ENCODE measurements at regions not wholly inside any gene's neighbourhood (a gene's known extent, or its start where the extent isn't known, plus 50 kb on each side); places are given as distances from the start of the nearest gene placed in this dataset.
"Not testable (repeated sequence)": the region's sequence is repeated elsewhere in the genome, so short reads cannot be mapped to it uniquely, and the experiment has no call there.

DNA sequence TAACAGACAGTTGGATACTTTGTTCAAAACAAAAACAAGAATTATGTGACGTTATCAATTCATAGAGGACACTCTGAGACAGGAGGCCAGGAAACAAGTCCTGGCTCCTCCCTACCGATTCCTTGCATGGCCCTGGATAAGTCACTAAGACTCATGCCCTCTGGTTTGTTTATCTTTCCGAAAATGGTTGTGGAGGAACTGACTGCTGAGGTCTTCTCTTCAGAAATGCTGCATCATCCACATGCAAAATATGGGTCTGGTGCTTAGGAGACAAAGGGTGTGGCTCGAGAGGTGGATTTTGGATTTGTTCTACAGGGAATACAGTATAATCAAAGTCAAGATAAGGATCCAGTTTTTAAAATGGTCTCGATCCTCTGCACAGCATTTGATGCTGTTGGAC, 130.9 kb downstream of the RELL1 start:
- no peak for DNase-seq (ENCODE audit: extremely low spot score)
- CTCF ChIA-PET, result no interaction called here
- POLR2A ChIA-PET, result no interaction called here
- TF ChIP-seq L3MBTL2 (conservative IDR thresholded peaks at IDR 0.05), result no peak
- TF ChIP-seq, protein P1, sequence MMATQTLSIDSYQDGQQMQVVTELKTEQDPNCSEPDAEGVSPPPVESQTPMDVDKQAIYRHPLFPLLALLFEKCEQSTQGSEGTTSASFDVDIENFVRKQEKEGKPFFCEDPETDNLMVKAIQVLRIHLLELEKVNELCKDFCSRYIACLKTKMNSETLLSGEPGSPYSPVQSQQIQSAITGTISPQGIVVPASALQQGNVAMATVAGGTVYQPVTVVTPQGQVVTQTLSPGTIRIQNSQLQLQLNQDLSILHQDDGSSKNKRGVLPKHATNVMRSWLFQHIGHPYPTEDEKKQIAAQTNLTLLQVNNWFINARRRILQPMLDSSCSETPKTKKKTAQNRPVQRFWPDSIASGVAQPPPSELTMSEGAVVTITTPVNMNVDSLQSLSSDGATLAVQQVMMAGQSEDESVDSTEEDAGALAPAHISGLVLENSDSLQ (IDR thresholded peaks at IDR 0.05), result no peak

DNA sequence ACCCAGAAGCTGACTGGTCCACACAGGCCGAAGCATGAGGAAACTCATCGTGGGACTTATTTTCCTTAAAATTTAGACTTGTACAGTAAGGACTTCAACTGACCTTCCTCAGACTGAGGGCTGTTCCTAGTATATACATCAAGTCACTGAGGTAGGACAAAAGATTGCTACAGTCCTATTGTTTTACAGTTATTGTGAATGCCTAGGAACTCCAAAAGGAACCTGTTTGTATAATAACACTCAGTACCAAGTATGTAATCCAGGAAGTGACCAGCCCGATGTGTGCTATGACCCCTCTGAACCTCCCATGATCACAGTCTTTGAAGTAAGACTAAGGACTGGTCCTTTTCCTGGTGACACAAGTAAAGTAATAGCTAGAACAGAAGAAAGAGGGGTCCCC, 136.3 kb downstream of the RELL1 start:
- POLR2A ChIA-PET; DNase-seq (ENCODE audit: extremely low spot score); CTCF ChIA-PET: not testable (repeated sequence)

DNA sequence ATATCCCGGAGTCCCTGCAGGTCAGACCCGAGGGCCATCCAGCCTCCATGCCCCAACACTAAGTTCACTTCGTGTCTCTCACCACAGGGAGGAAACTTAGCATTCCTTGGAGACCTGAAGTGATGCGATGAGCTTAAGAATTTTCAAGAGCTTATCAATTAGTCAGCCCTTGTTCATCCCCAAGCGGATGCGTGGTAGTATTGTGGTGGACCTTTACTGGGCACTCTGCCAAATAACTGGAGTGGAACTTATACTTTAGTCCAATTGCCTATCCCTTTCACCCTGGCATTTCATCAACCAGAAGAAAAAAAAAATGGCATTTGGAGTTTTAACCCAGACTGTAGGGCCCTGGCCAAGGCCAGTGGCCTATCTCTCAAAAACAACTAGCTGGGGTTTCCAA, 137.1 kb downstream of the RELL1 start:
- no peak for TF ChIP-seq ARNT (IDR thresholded peaks at IDR 0.05)
- no peak for TF ChIP-seq L3MBTL2 (conservative IDR thresholded peaks at IDR 0.05)
- TF ChIP-seq TARDBP (IDR thresholded peaks at IDR 0.05), result no peak
- no peak for TF ChIP-seq FOXK2 (IDR thresholded peaks at IDR 0.05)
- CTCF ChIA-PET, result no interaction called here
- DNase-seq (ENCODE audit: extremely low spot score), result no peak
- POLR2A ChIA-PET, result no interaction called here

DNA sequence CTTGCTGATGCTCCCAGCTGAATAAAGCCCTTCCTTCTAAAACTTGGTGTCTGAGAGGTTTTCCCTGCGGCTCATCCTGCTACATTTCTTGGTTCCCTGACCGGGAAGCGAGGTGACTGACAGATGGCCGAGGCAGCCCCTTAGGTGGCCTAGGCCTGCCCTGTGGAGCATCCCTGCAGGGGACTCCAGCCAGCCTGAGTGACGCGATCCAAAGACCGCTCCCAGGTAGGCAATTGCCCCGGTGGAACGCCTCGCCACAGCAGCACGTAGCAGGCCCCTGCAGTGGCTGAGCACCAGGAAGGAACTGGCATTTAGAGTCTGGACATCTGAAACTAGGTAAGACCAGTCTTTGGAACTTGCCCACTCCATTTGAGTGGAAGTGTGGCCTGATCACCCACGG, 139.6 kb downstream of the RELL1 start:
- TF ChIP-seq TARDBP (IDR thresholded peaks at IDR 0.05) (no peak), SP1 (IDR thresholded peaks at IDR 0.05) (no peak), SUZ12 (IDR thresholded peaks at IDR 0.05) (no peak), ZNF384 (IDR thresholded peaks at IDR 0.05) (no peak)
- ChIA-PET CTCF (no interaction called here), POLR2A (no interaction called here)
- DNase-seq (ENCODE audit: extremely low spot score), result no peak

DNA sequence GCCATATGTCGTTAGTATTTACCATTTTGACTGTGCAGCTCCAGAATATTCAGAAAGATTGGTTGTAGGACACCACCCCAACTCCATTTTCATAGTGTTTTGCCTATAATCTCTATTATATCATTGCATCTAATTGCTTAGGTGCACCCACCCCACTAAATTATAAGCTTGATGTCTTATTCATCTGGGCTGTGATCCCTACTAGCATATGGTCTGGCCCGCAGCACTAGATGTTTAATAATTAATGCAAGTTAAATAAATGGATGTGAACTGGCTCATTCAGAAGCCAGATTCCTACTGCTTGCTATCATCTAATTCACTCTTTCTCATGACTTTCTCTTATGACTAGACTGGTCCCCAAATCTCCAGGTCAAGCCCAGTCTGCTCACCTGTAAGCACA, 143.5 kb downstream of the RELL1 start:
- no peak for DNase-seq (ENCODE audit: extremely low spot score)
- TF ChIP-seq HDGF (IDR thresholded peaks at IDR 0.05; ENCODE audit: borderline replicate concordance), result no peak
- no peak for TF ChIP-seq LEF1 (IDR thresholded peaks at IDR 0.05; ENCODE audit: borderline replicate concordance)
- no peak for TF ChIP-seq SUZ12 (IDR thresholded peaks at IDR 0.05)
- CTCF ChIA-PET, result no interaction called here
- POLR2A ChIA-PET, result no interaction called here

DNA sequence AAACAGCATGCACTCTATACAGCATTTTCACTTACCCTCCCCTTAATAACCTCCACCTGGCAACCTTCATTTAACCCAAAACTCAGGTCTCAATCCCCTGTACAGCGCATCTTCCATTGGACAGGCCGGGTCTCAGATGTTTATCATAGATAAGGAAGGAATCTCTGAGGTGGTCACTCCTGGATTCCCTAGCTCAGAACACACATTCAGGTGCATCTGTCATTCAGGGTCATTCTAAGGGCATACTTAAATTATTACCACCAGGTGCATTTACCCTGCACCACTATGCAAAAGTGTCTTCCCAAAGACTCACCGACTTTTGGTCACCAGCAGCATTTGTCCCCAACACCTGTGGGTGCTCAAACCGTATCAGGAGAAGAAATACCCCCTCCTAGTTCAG, 144.2 kb downstream of the RELL1 start:
- CTCF ChIA-PET, result no interaction called here
- TF ChIP-seq HDGF (IDR thresholded peaks at IDR 0.05; ENCODE audit: borderline replicate concordance), result no peak
- no peak for TF ChIP-seq ARNT (IDR thresholded peaks at IDR 0.05)
- no peak for TF ChIP-seq FOXA1 (IDR thresholded peaks at IDR 0.05)
- TF ChIP-seq, protein P1 (IDR thresholded peaks at IDR 0.05), result no peak
- no peak for TF ChIP-seq FOXM1 (IDR thresholded peaks at IDR 0.05; ENCODE audit: borderline replicate concordance)
- no peak for DNase-seq (ENCODE audit: extremely low spot score)

DNA sequence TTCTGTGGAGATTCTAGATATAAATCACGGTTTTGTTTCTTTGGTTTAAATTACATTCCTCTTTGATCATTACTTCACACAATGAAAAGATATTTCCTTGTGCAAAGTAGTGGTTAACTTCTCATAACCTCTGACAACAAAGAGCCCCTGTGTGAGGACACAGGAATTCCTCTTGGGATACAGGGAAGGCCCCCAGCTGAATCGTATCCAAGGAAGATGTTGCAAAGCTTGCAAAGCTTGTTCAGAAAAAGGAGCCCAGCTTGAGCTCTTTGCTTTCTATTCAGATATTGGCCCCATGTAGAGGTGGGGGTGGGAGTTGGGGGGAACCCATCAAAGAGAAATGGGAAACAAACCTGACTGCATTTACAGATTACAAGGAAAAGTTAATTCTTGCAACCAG, 145.7 kb downstream of the RELL1 start:
- TF ChIP-seq FOXK2 (IDR thresholded peaks at IDR 0.05) (no peak), TARDBP (IDR thresholded peaks at IDR 0.05) (no peak), FOXM1 (IDR thresholded peaks at IDR 0.05; ENCODE audit: borderline replicate concordance) (no peak)
- ChIA-PET POLR2A (no interaction called here), CTCF (no interaction called here)
- no peak for DNase-seq (ENCODE audit: extremely low spot score)

More for the DNA sequence above, 144.2 kb downstream of the RELL1 start:
- POLR2A ChIA-PET, result no interaction called here

DNA sequence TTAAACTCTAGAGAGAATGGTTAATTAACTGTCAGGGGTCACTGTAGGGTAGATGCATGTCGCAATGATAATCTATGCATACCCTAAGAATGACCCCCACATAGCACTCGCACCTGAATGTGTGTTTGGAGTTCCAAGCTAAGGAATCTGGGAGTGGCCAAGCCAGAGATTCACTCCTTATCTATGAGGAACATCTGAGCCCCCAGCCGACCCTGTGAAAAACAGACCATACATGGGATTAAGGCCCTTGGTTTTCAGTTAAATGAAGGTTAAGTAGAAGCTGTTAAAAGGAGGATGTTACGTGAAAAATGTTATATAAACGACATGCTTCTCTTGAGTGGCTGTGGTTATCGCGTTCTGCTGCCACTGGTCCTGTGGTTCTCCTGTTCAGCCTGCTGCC, 147.2 kb downstream of the RELL1 start:
- TF ChIP-seq TARDBP (IDR thresholded peaks at IDR 0.05), result no peak
- TF ChIP-seq FOXK2 (IDR thresholded peaks at IDR 0.05), result no peak
- no peak for TF ChIP-seq CTBP1 (IDR thresholded peaks at IDR 0.05; ENCODE audit: borderline replicate concordance)
- no peak for TF ChIP-seq SP1 (IDR thresholded peaks at IDR 0.05)
- no peak for TF ChIP-seq L3MBTL2 (conservative IDR thresholded peaks at IDR 0.05)
- no peak for TF ChIP-seq ZNF384 (IDR thresholded peaks at IDR 0.05)
- TF ChIP-seq, protein P1 (IDR thresholded peaks at IDR 0.05), result no peak
- no peak for TF ChIP-seq ELF4 (IDR thresholded peaks at IDR 0.05)
- TF ChIP-seq NFRKB (IDR thresholded peaks at IDR 0.05), result no peak
- TF ChIP-seq FOXM1 (IDR thresholded peaks at IDR 0.05; ENCODE audit: borderline replicate concordance), result no peak
- TF ChIP-seq ARNT (IDR thresholded peaks at IDR 0.05), result no peak
- no peak for TF ChIP-seq FOXA1 (IDR thresholded peaks at IDR 0.05)
- no peak for TF ChIP-seq SUZ12 (IDR thresholded peaks at IDR 0.05)
- no peak for TF ChIP-seq BHLHE40 (IDR thresholded peaks at IDR 0.05; ENCODE audit: borderline replicate concordance)
- TF ChIP-seq LEF1 (IDR thresholded peaks at IDR 0.05; ENCODE audit: borderline replicate concordance), result no peak
- TF ChIP-seq HDGF (IDR thresholded peaks at IDR 0.05; ENCODE audit: borderline replicate concordance), result no peak
- DNase-seq (ENCODE audit: extremely low spot score), result no peak
- CTCF ChIA-PET, result no interaction called here
- POLR2A ChIA-PET, result no interaction called here

DNA sequence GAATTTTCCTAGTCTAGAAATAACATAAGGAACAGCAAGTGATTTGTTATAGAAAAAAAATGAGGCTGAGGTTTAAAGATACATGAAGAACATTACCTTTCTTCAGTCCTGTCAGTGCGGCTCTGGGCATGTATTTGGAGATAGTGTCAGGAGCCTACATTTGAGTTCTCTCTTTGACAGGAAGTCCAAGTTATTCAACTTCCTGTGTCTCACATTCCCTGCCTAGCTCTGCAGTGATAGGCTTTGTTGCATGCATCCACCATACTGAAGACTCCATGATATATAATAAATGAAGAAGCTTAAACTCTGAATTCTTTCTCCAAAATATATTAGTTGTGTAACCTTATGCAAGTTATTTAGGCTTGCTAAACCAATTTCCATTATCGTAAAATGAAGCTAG, 148.7 kb downstream of the RELL1 start:
- DNase-seq (ENCODE audit: extremely low spot score), result no peak
- TF ChIP-seq ZNF384 (IDR thresholded peaks at IDR 0.05) (no peak), CTBP1 (IDR thresholded peaks at IDR 0.05; ENCODE audit: borderline replicate concordance) (no peak), L3MBTL2 (conservative IDR thresholded peaks at IDR 0.05) (no peak), SUZ12 (IDR thresholded peaks at IDR 0.05) (no peak), LEF1 (IDR thresholded peaks at IDR 0.05; ENCODE audit: borderline replicate concordance) (no peak), FOXK2 (IDR thresholded peaks at IDR 0.05) (no peak)
- POLR2A ChIA-PET, result no interaction called here
- CTCF ChIA-PET, result interaction anchor here (1.1 kb wide), 1 partner anchor 29 kb away, joined by 3 read pairs; no protein-coding TSS in a partner anchor
